Activated CD4-positive, alpha-beta memory T cell treated with anti-CD3 and anti-CD28 coated beads, Interleukin-2, amount 10 ng/mL, durations not matched to agents 7 days and 5 days (primary cell): ENCODE measurements at regions not wholly inside any gene's neighbourhood (a gene's known extent, or its start where the extent isn't known, plus 50 kb on each side); places are given as distances from the start of the nearest gene placed in this dataset.

Experiments used
- CTCF ChIA-PET: fragments of 350-600 bp; sonication (Branson Sonifier 250); formaldehyde crosslinking; loops from one replicate; lab custom pipeline; 2021; ENCODE audit warnings: antibody characterized with exemption, inconsistent platforms; lab: Charles Lee
- POLR2A ChIA-PET: fragments of 350-600 bp; sonication (Branson Sonifier 250); formaldehyde crosslinking; loops from one replicate; lab custom pipeline; 2021; ENCODE audit warnings: antibody characterized with exemption; lab: Charles Lee
- DNase-seq: peaks from one replicate; pipeline ENCODE4 v3.0.0-alpha.2; 2020
- H3K27ac Mint-ChIP-seq: one replicate; pipeline ENCODE4 v1.8.0; 2021; ENCODE audit warnings: mild to moderate bottlenecking, mixed read lengths
- H3K27me3 Mint-ChIP-seq: one replicate; pipeline ENCODE4 v1.8.0; 2021; ENCODE audit warnings: mixed read lengths
- H3K36me3 Mint-ChIP-seq: one replicate; pipeline ENCODE4 v1.8.0; 2021; ENCODE audit warnings: low read depth, mixed read lengths
- H3K4me1 Mint-ChIP-seq: one replicate; pipeline ENCODE4 v1.8.0; 2021; ENCODE audit warnings: mixed read lengths
- H3K4me3 Mint-ChIP-seq: one replicate; pipeline ENCODE4 v1.8.0; 2021; ENCODE audit warnings: mild to moderate bottlenecking, mixed read lengths
- H3K9me3 Mint-ChIP-seq: one replicate; pipeline ENCODE4 v1.8.0; 2021; ENCODE audit warnings: mixed read lengths

DNA sequence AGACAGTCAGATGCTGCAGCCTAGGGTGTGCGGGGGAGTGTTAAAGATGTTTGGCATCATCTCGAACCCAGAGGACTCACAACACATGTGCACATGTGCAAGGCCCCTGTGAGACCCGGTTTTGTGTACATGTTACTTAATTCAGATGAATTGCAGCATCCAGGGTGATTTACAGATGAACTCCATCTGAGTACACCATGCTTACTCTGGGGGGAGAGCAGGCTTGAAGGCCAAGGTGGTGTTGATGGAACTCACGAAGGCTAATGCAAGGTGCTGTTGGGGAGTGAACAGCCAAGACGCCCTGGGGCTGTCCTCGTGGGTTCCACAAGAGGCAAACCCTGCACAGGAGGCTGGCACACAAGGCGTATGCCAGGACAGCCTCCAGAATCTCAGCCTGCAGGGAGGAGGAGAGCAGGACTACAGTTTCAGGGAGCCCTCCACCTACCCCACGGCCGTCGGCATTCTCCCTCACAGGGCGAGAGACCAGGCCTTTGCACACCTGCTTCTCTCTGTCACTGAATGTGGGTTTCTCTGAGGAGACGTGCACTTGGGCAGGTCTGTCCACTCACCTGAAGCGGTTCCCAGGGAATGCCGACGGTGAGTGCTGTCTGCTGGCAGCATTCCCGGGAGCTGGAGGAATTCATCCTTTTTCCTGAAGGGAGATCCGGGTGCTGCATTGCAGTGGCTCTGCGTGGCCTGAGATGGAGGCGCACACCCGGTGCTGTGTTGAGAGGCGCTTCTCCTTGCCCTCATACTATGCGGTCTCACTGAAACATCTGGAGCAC is 178.5 kb upstream of the RNF32 start:
- Mint-ChIP-seq H3K4me3 (no peak overlapping the region), H3K9me3 (no peaks in the 10 kb centered on the region), H3K27me3 (peaks cover 6% of the 10 kb centered on the region), H3K27ac (no peak overlapping the region), H3K36me3 (no peaks in the 10 kb centered on the region), H3K4me1 (no peaks in the 10 kb centered on the region)
- POLR2A ChIA-PET, result no interaction called here
- no peak for DNase-seq
- CTCF ChIA-PET, result no interaction called here

DNA sequence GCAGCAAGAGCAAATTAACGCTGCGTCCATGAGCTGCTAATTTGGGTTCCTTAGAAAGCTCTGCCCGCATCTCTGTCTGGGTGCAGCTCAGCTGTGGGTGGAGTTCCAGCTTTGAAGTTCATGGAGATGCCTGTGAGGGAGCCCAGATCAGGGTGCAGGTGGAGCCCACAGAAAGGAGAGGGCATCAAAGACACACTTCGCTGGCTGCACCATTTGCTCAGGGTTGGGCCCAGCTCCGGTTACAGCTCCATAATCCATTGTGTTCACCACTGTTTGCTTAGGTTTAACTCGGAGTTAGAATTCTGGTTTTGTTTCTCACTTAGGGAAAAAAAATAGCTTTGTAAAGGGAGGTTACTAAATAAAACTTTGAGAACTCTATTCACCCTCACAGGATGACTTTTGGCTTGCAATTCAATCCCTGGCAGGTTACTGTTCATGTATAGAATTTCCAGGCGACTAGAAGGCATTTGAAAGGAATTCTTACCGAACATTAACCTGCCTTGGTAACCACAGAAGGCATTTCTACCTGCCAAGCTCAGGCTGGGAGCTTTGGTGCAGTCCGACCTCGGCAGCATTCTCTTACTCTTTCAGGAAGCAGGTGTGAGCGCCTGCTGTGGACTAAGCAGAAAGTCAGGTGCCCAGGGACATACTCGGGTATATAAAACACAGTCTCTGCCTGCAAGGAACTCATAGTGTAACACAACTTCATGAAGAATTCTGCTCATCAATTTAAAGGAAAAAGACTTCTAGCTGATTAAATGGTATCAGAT is 179.5 kb upstream of the RNF32 start:
- POLR2A ChIA-PET, result no interaction called here
- CTCF ChIA-PET, result no interaction called here
- Mint-ChIP-seq H3K9me3 (no peaks in the 10 kb centered on the region), H3K27ac (no peak overlapping the region), H3K4me1 (no peaks in the 10 kb centered on the region), H3K36me3 (no peaks in the 10 kb centered on the region), H3K4me3 (no peak overlapping the region), H3K27me3 (peaks cover 6% of the 10 kb centered on the region)
- no peak for DNase-seq

DNA sequence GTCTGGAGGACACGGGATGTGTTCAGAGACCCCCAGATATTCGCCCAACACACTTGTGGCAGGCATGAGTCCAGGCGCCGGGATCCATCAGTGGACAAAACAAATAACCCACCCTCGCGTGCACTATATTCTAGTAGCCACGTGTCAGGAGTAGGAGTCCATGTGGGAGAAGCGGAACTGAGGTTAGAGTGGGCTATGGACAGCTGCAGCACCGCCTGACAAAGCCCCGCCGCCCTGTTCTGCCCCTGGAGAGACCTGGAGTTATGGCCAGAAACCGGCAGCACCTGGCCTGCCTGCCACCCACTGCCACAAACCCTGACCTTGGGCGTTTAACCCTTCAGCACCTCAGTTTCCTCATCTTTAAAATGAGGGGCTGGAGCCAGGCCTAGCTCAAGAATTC is 181.0 kb upstream of the RNF32 start:
- no peak for DNase-seq
- no peaks in the 10 kb centered on the region for H3K36me3 Mint-ChIP-seq
- ChIA-PET CTCF (no interaction called here), POLR2A (no interaction called here)
- no peak overlapping the region for H3K4me3 Mint-ChIP-seq
- H3K27me3 Mint-ChIP-seq, result peaks cover 6% of the 10 kb centered on the region
- H3K9me3 Mint-ChIP-seq, result no peaks in the 10 kb centered on the region
- H3K27ac Mint-ChIP-seq, result no peak overlapping the region
- H3K4me1 Mint-ChIP-seq, result no peaks in the 10 kb centered on the region

DNA sequence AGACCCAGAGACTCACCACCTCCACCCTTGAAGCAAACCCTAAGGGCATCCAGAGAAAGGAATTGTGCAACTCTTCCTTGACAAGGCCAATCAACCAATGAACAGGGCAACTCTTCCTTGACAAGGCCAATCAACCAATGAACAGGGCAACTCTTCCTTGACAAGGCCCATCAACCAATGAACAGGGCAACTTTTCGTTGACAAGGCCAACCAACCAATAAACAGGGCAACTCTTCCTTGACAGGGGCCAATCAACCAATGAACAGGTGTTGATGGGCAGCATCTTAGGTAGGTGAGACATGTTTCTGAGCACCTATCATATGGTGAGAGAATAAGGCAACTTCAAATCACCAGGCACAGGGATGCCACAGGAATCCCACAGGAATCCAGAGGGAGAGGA is 181.5 kb upstream of the RNF32 start:
- POLR2A ChIA-PET, result no interaction called here
- CTCF ChIA-PET, result interaction anchor here (1.1 kb wide), 1 partner anchor 14 kb away, joined by 5 read pairs; no protein-coding TSS in a partner anchor
- no peaks in the 10 kb centered on the region for H3K9me3 Mint-ChIP-seq
- no peaks in the 10 kb centered on the region for H3K36me3 Mint-ChIP-seq
- H3K27ac Mint-ChIP-seq, result no peak overlapping the region
- H3K27me3 Mint-ChIP-seq, result peaks cover 6% of the 10 kb centered on the region
- DNase-seq, result no peak
- H3K4me3 Mint-ChIP-seq, result no peak overlapping the region
- no peaks in the 10 kb centered on the region for H3K4me1 Mint-ChIP-seq

DNA sequence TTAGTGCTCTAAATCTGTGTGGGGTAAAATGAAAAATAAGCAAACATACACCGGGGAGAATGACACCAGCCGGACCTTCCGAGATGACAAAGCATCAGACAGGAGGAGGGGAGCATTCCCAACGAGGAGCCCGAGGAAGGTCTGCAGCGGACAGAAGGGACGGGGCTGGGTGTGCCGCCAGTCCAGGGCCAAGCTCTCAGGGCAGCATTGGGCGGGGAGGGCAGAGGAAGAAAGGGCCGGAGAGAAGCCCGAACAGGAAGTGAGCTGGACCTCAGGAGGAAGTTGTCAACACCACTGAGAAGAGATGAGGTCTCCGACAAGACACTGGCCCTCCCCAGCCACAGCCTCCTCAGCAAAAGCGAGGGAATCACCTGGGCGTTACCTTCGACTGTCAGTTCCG is 182.6 kb upstream of the RNF32 start:
- ChIA-PET CTCF (interaction anchor here (0.8 to 1.1 kb wide), 2 partner anchors 8 to 15 kb away, joined by 3 to 5 read pairs; no protein-coding TSS in a partner anchor), POLR2A (no interaction called here)
- no peaks in the 10 kb centered on the region for H3K4me1 Mint-ChIP-seq
- no peak overlapping the region for H3K4me3 Mint-ChIP-seq
- no peaks in the 10 kb centered on the region for H3K36me3 Mint-ChIP-seq
- DNase-seq, result no peak
- no peak overlapping the region for H3K27ac Mint-ChIP-seq
- no peaks in the 10 kb centered on the region for H3K9me3 Mint-ChIP-seq
- peaks cover 6% of the 10 kb centered on the region for H3K27me3 Mint-ChIP-seq

DNA sequence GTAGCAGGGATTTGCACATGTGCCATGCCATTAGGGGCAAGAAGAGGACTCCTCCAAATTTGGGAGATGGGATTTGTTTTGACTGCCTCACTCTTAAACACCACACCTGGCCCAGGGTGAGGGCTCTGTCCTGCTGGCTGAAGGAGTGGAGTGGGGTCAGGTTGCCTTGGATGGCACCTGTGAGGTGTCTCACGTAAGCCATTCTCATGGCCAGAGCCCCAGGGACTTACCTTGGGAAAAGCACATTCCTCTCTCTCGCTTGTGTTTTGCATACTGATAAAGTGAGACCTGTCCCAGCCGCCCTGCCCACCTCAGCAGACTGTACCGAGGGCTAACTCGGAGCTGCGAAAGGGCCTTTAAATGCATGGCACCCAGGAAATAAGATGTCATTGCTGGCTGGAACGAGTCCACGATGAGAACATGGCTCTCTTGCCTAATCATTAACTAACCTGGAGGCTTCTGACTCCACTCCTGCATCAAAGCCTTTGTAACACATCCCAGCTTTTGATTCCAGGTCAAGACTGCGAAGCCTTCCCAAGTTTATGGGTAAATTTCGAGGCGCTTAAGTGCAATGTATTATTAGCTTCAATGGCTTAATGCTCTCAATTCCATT is 184.0 kb upstream of the RNF32 start:
- Mint-ChIP-seq H3K4me3 (no peak overlapping the region), H3K27ac (no peak overlapping the region), H3K27me3 (peaks cover 13% of the 10 kb centered on the region), H3K9me3 (no peaks in the 10 kb centered on the region), H3K4me1 (no peaks in the 10 kb centered on the region), H3K36me3 (no peaks in the 10 kb centered on the region)
- ChIA-PET CTCF (no interaction called here), POLR2A (no interaction called here)
- DNase-seq, result no peak

DNA sequence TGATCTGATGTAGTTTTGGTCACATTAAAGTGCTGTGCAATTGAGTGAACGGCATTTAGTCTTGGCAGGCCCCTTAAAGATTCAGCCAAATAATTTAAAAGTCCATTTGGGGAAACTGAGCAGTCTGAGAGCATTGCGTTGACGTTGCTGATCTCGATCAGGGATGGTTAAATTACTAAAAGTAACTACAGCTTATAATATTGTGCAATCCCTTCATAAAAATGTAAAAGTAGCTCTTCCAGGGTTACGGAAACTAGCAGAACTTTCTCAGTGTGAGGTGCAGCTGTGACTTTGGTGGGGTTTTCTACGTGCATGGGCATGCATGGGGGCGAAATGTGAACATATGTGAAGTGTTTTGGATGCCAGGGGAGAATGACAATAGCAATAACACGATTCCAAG is 184.5 kb upstream of the RNF32 start:
- no peaks in the 10 kb centered on the region for H3K36me3 Mint-ChIP-seq
- no peak for DNase-seq
- H3K4me3 Mint-ChIP-seq, result no peak overlapping the region
- no peaks in the 10 kb centered on the region for H3K4me1 Mint-ChIP-seq
- H3K9me3 Mint-ChIP-seq, result no peaks in the 10 kb centered on the region
- H3K27ac Mint-ChIP-seq, result no peak overlapping the region
- CTCF ChIA-PET, result no interaction called here
- H3K27me3 Mint-ChIP-seq, result peaks cover 13% of the 10 kb centered on the region
- POLR2A ChIA-PET, result no interaction called here

DNA sequence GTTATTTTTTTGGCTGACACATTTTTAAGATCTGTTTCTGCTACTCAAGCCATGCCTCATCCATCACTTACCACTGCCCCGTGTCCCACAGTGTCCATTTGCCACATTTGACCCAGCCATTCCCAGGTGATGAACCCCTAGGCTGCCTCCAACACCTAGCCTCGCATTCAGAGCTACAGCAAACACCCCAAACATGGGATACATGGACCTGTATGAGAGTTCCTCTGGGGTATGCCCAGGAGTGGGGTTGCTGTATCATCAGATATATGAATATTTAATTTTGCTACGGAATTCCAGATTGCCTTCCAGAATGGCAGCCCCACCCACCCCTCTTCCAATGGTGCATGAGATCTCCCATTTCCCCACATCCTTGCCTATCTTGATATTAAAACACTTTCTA is 190.1 kb upstream of the RNF32 start:
- CTCF ChIA-PET, result no interaction called here
- no peaks in the 10 kb centered on the region for H3K36me3 Mint-ChIP-seq
- POLR2A ChIA-PET, result no interaction called here

DNA sequence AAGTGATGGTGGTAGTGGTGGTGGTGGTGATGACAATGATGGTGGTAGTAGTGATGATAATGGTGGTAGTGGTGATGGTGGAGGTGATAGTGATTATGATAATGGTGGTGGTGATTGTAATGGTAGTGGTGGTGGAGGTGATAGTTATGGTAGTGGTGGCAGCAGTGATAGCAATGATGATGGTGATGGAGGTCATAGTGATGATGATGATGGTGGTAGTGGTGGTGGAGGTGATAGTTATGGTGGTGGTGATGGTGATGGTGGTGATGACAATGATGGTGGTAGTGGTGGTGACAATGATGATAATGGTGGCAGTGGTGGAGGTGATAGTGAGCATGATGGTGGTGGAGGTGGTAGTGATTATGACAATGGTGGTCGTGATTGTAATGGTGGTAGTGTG is 191.7 kb upstream of the RNF32 start:
- Mint-ChIP-seq H3K36me3 (no peaks in the 10 kb centered on the region), H3K9me3 (no peaks in the 10 kb centered on the region), H3K4me1 (no peaks in the 10 kb centered on the region), H3K27me3 (peaks cover 7% of the 10 kb centered on the region), H3K4me3 (no peak overlapping the region), H3K27ac (no peak overlapping the region)
- POLR2A ChIA-PET, result no interaction called here
- DNase-seq, result no peak
- CTCF ChIA-PET, result no interaction called here

More for the DNA sequence above, 190.1 kb upstream of the RNF32 start:
- Mint-ChIP-seq H3K27ac (no peak overlapping the region), H3K4me3 (no peak overlapping the region), H3K4me1 (no peaks in the 10 kb centered on the region), H3K27me3 (peaks cover 7% of the 10 kb centered on the region), H3K9me3 (no peaks in the 10 kb centered on the region)
- no peak for DNase-seq

DNA sequence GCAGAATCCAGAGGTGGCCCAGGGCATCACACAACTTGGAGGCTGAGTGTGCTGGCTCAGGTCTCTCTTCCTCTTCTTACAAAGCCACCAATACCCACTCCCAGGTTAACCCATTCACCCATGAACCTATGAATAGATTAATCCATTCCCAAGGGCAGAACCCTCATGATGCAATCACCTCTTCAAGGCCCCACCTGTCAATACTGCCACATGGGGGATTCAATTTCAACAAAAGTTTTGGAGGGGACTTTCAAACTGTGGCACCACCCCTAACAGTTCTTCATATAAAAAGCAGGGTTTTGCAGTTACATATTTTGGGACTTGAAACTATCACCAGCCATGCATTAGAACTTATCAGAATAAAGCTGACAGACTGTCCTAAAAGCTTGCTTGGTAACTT is 193.6 kb upstream of the RNF32 start:
- no peaks in the 10 kb centered on the region for H3K4me1 Mint-ChIP-seq
- CTCF ChIA-PET, result no interaction called here
- H3K36me3 Mint-ChIP-seq, result no peaks in the 10 kb centered on the region
- POLR2A ChIA-PET, result no interaction called here
- H3K27me3 Mint-ChIP-seq, result no peaks in the 10 kb centered on the region
- no peak for DNase-seq
- no peaks in the 10 kb centered on the region for H3K9me3 Mint-ChIP-seq
- no peak overlapping the region for H3K27ac Mint-ChIP-seq
- no peak overlapping the region for H3K4me3 Mint-ChIP-seq

DNA sequence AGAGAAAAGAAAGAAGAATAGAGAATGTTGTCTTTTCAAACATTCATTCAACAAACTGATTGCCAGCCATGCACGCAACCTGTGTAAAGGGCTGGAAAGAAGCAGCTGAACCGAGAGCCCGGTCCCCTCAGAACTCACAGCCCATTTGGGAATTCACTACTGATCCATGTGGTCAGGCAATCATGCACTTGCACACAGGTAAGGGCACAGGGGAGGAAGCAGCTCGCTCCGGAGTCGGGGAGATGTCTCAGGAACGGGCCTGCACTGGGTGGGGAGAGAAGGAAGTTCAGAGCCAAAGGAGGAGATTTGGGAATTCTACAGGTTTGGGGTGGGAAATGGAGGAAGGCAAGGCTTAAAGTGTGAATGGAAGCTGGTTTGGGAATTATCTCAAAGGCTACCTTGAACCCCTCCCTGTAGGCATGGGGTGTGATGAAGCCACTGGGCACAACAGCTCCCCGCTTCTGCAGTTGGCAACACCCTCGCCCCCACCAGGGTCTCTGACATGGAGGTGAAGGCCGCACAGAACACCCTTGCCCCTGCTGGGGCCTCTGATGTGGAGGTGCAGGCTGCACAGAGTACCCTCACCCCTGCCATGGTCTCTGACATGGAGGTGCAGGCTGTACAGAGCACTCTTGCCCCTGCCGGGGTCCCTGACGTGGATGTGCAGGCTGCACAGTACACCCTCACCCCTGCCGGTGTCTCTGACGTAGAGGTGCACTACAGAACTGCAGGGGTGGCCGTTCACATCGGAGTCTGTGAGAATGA is 194.4 kb upstream of the RNF32 start:
- Mint-ChIP-seq H3K9me3 (no peaks in the 10 kb centered on the region), H3K27me3 (no peaks in the 10 kb centered on the region), H3K4me3 (no peak overlapping the region), H3K27ac (no peak overlapping the region), H3K36me3 (no peaks in the 10 kb centered on the region), H3K4me1 (no peaks in the 10 kb centered on the region)
- DNase-seq, result no peak
- CTCF ChIA-PET, result no interaction called here
- POLR2A ChIA-PET, result no interaction called here

DNA sequence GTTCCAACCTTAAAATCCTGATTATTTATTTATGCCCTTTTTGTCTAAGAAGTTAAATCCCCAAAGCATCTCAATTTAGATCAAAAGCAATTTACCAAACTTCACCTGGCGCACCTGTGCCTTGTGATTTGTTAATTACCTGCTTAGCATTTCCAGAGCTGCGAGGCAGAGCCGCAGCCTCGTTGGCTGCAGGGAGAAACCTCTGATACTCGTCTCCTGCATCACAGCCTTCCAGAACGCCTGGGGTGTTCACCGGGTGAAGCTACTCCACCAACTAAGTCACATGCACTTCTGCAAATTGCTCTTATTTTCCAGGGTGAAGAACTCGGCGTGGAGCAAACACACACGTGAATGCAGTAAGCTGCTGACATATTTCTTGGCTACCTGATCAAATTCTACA is 198.1 kb upstream of the RNF32 start:
- ChIA-PET POLR2A (no interaction called here), CTCF (no interaction called here)
- DNase-seq, result no peak
- Mint-ChIP-seq H3K9me3 (no peaks in the 10 kb centered on the region), H3K27me3 (no peaks in the 10 kb centered on the region), H3K27ac (no peak overlapping the region), H3K36me3 (no peaks in the 10 kb centered on the region), H3K4me1 (no peaks in the 10 kb centered on the region), H3K4me3 (no peak overlapping the region)

DNA sequence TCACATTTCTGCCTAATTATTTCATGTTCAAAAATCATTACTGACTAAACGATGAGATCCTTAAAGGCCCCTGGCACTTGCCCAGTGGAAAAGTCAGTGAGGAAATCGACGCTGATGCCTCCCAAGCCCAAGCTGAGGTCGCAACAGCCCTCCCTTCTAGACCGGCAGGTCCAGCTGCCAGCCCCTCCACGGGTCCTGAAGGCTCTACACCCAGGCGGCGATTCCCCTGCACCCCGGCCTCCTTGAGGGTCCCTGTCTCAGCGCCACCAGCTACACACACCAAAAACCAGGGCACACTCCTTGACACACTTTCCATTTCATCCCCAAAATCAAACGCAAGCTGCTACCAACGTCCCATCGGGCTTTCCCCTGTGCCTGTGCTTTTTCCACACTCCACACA is 200.1 kb upstream of the RNF32 start:
- Mint-ChIP-seq H3K27me3 (no peaks in the 10 kb centered on the region), H3K4me3 (no peak overlapping the region), H3K4me1 (no peaks in the 10 kb centered on the region), H3K9me3 (no peaks in the 10 kb centered on the region), H3K36me3 (no peaks in the 10 kb centered on the region), H3K27ac (no peak overlapping the region)
- DNase-seq, result no peak
- ChIA-PET POLR2A (no interaction called here), CTCF (no interaction called here)
